Ishikawa (cell line): ENCODE measurements at regions not wholly inside any gene's neighbourhood (a gene's known extent, or its start where the extent isn't known, plus 50 kb on each side); places are given as distances from the start of the nearest gene placed in this dataset.

Experiments used
- CEBPB ChIP-seq: IDR thresholded peaks from 2 replicates; pipeline ENCODE4 v1.6.1; 2012
- CREB1 ChIP-seq: IDR thresholded peaks from 2 replicates; pipeline ENCODE4 v1.6.1; 2012; ENCODE audit warnings: low read depth
- EGR1 ChIP-seq: IDR thresholded peaks from 2 replicates; pipeline ENCODE4 v1.6.1; 2012
- EP300 ChIP-seq: IDR thresholded peaks from 2 replicates; pipeline ENCODE4 v1.6.1; 2012; ENCODE audit warnings: borderline replicate concordance
- FOXM1 ChIP-seq: IDR thresholded peaks from 2 replicates; pipeline ENCODE4 v1.6.1; 2012; ENCODE audit warnings: low read depth, borderline replicate concordance
- NFIC ChIP-seq: IDR thresholded peaks from 2 replicates; pipeline ENCODE4 v1.6.1; 2012
- RAD21 ChIP-seq: IDR thresholded peaks from 2 replicates; pipeline ENCODE4 v1.6.1; 2012; ENCODE audit warnings: low read depth
- TAF1 ChIP-seq: IDR thresholded peaks from 2 replicates; pipeline ENCODE4 v1.6.1; 2012; ENCODE audit warnings: low read depth, mild to moderate bottlenecking
- TCF12 ChIP-seq: IDR thresholded peaks from 2 replicates; pipeline ENCODE4 v1.6.1; 2012; ENCODE audit warnings: low read depth
- TEAD4 ChIP-seq: IDR thresholded peaks from 2 replicates; pipeline ENCODE4 v1.6.1; 2012
- YY1 ChIP-seq: IDR thresholded peaks from 2 replicates; pipeline ENCODE4 v1.6.1; 2012; ENCODE audit warnings: low read depth
- ZBTB7A ChIP-seq: IDR thresholded peaks from 2 replicates; pipeline ENCODE4 v1.6.1; 2012; ENCODE audit warnings: low read depth
- TF ChIP-seq, protein P1 (sequence below): IDR thresholded peaks from 2 replicates; pipeline ENCODE4 v1.6.1; 2012; ENCODE audit warnings: low read depth, mild to moderate bottlenecking
- TF ChIP-seq, protein P2 (sequence below): IDR thresholded peaks from 2 replicates; pipeline ENCODE4 v1.6.1; 2012
- TF ChIP-seq, protein P3 (sequence below): IDR thresholded peaks from 2 replicates; pipeline ENCODE4 v1.6.1; 2012

DNA sequence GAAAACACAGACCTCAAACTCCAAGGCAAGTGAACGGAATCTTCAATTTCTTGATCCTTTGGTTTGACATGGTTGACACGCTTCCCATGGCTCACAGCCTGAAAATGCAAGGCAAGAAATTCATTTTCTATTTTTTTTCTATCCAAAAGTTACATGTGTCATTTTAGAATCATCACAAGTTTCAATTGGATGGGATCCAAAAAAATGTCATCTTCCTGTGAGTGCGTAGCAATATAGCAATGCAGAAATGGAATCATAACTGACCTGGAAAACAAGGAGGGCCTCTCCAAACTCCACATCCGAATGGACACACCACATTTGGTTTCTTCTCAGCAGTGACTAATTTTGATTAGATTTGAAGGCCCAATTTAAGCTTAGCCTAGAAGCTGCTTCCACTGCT, 175.8 kb upstream of the ATP11B start:
- TF ChIP-seq, protein P1, sequence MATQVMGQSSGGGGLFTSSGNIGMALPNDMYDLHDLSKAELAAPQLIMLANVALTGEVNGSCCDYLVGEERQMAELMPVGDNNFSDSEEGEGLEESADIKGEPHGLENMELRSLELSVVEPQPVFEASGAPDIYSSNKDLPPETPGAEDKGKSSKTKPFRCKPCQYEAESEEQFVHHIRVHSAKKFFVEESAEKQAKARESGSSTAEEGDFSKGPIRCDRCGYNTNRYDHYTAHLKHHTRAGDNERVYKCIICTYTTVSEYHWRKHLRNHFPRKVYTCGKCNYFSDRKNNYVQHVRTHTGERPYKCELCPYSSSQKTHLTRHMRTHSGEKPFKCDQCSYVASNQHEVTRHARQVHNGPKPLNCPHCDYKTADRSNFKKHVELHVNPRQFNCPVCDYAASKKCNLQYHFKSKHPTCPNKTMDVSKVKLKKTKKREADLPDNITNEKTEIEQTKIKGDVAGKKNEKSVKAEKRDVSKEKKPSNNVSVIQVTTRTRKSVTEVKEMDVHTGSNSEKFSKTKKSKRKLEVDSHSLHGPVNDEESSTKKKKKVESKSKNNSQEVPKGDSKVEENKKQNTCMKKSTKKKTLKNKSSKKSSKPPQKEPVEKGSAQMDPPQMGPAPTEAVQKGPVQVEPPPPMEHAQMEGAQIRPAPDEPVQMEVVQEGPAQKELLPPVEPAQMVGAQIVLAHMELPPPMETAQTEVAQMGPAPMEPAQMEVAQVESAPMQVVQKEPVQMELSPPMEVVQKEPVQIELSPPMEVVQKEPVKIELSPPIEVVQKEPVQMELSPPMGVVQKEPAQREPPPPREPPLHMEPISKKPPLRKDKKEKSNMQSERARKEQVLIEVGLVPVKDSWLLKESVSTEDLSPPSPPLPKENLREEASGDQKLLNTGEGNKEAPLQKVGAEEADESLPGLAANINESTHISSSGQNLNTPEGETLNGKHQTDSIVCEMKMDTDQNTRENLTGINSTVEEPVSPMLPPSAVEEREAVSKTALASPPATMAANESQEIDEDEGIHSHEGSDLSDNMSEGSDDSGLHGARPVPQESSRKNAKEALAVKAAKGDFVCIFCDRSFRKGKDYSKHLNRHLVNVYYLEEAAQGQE, result no peak
- TF ChIP-seq, protein P2, sequence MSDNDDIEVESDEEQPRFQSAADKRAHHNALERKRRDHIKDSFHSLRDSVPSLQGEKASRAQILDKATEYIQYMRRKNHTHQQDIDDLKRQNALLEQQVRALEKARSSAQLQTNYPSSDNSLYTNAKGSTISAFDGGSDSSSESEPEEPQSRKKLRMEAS, result no peak
- no peak for TF ChIP-seq CEBPB
- no peak for TF ChIP-seq RAD21
- no peak for TF ChIP-seq YY1
- TF ChIP-seq EP300, result no peak
- TF ChIP-seq ZBTB7A, result no peak
- TF ChIP-seq EGR1, result no peak
- TF ChIP-seq TEAD4, result no peak

DNA sequence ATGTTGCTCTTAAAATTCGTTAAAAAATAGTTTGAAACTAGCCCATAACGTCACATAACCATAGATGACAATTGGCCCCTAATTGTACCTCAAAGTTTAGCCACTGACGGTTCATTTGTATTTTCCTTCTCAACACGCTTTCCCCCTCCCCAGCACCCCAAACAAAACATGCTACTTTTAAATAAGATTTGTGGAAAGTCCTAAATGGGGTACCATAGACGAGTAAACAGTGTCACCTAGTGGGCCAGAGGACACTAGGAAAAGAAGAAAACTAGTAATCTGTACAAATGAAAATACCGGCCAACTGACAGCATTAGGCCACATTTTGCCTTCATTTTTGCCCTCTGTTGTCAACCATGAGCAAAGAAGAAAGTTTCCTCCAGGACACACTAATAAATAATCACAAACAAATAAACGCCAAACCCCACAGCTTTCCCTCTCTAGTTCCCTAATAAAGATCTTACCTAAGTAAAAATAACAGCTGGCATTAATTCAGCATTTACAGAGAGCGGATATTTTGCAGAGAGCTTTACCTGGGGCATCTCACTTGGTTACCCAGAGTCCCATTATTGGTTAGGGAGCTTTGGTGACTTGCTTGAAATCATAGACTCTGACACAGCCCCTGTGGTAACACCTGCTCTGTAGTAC, 175.1 kb upstream of the ATP11B start:
- TF ChIP-seq RAD21 (peak; percentile 78), CREB1 (no peak)

DNA sequence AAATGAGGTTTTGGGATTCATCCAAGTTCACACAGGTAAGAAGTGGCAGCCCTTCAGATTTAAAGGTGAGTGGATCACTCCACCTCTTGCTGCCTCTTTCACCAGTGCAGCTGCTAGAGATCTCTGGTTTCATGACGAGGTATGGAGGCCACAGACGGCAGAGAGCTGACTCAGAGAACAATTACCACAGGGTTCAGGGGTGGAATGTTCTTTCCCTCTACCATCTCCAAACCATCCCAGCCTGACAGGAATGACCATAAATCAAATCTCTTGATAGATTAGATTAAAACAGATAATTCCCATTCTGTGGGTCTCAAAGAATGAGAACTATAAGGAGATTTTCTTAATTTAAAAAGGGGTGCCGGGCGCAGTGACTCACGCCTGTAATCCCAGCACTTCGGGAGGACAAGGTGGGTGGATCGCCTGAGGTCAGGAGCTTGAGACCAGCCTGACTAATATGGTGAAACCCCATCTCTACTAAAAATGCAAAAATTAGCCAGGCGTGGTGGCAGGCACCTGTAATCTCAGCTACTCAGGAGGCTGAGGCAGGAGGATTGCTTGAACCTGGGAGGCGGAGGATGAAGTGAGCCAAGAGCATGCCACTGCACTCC, 174.2 kb upstream of the ATP11B start:
- TF ChIP-seq FOXM1 (no peak), EGR1 (no peak), TCF12 (no peak), RAD21 (no peak), TAF1 (no peak), ZBTB7A (no peak)
- TF ChIP-seq, protein P2, result no peak
- TF ChIP-seq, protein P1, result no peak

DNA sequence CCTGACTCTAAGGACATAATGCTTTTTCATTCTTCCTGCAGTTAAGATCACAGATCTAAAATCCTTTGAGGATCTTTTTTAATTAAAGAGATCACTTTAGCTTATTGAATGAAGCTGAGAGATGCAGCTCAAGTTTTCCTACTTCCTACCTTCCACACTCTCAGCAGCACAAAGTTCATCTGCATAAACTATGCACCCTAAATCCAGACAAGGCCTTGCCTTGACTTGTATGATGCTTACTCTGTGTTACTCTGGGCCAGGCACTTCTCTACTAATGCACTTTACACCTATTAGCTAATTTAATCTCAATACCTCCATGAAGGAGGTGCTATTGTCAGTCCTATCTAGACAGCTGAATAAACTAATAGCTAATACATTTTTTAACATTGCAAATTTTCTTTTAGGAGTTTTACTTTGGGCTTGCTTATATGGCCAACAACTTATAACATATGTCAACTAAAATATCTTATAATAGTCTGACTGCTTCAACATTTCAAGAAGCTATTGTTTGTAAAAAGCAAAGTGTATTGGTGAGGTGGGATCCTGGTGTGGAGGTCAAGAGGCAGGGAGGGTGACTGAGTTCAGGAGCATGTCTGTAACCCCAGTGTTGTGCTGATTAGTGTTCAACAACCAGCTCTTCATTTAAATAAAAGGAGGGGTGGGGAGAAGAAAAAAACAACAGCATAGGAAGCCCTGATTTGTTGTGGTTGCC, 172.4 kb upstream of the ATP11B start:
- TF ChIP-seq CEBPB (no peak), EP300 (no peak), FOXM1 (no peak), EGR1 (no peak), RAD21 (no peak), NFIC (no peak), ZBTB7A (no peak), TAF1 (no peak), CREB1 (no peak), TEAD4 (no peak), YY1 (no peak), TCF12 (no peak)
- TF ChIP-seq, protein P1, result no peak
- TF ChIP-seq, protein P2, result no peak
- TF ChIP-seq, protein P3, sequence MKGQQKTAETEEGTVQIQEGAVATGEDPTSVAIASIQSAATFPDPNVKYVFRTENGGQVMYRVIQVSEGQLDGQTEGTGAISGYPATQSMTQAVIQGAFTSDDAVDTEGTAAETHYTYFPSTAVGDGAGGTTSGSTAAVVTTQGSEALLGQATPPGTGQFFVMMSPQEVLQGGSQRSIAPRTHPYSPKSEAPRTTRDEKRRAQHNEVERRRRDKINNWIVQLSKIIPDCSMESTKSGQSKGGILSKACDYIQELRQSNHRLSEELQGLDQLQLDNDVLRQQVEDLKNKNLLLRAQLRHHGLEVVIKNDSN, result no peak
